Tibial nerve (tissue), 4 donors: ENCODE measurements at regions not wholly inside any gene's neighbourhood (a gene's known extent, or its start where the extent isn't known, plus 50 kb on each side); places are given as distances from the start of the nearest gene placed in this dataset.

Source experiments
- DNase-seq, 2 donors: peaks; one replicate each; pipeline ENCODE4 v3.0.0-alpha.2; 2019; ENCODE audit warnings: low spot score in 2 of 2
- H3K27ac ChIP-seq, 4 donors: fragments of 200-600 bp; sonication (generic) in 3 of 4; one replicate each; pipeline ENCODE4 v1.5.1; 2017 to 2019; ENCODE audit warnings: mild to moderate bottlenecking in 1 of 4
- H3K27me3 ChIP-seq, 2 donors: fragments of 200-600 bp; sonication (generic) in 1 of 2; one replicate each; pipeline versions ENCODE4 v1.5.1 to v1.6.0; 2017 to 2019
- H3K36me3 ChIP-seq, 3 donors: fragments of 200-600 bp; sonication (generic); one replicate each; pipeline ENCODE4 v1.5.1; 2018 to 2019
- H3K4me1 ChIP-seq, 4 donors: fragments of 200-600 bp; sonication (generic) in 3 of 4; one replicate each; pipeline ENCODE4 v1.5.1; 2017 to 2019
- H3K4me3 ChIP-seq, 4 donors: fragments of 200-600 bp; sonication (generic) in 3 of 4; one replicate each; pipeline ENCODE4 v1.5.1; 2017 to 2019; ENCODE audit warnings: mild to moderate bottlenecking in 1 of 4, moderate library complexity in 1 of 4
- H3K9me3 ChIP-seq, 4 donors: fragments of 200-600 bp; sonication (generic) in 3 of 4; one replicate each; pipeline ENCODE4 v1.5.1; 2017 to 2019
- EP300 ChIP-seq, 2 donors: sonication (generic); formaldehyde crosslinking; IDR thresholded peaks; one replicate each; pipeline ENCODE4 v1.6.1; 2017; ENCODE audit warnings: antibody characterized with exemption in 2 of 2, mild to moderate bottlenecking in 1 of 2
- POLR2A ChIP-seq, 2 donors: fragments of 450-650 bp; IDR thresholded peaks; one replicate each; pipeline ENCODE4 v1.6.1; 2017; ENCODE audit warnings: antibody characterized with exemption in 2 of 2, mild to moderate bottlenecking in 2 of 2, moderate library complexity in 2 of 2
- WGBS, 2 donors: methylation state at CpG; one replicate each; pipeline ENCODE4 v1.1.5; 2018; 5-methylcytosine and 5-hydroxymethylcytosine counted together
- TF ChIP-seq, protein P1 (sequence below), 5 experiments: fragments of 200-600 bp in 3 of 5; fragments of 450-650 bp in 2 of 5; sonication (generic) in 3 of 5; IDR thresholded peaks; one replicate each; pipeline ENCODE4 v1.5.1; 2016 to 2019; ENCODE audit warnings: antibody characterized with exemption in 5 of 5, mild to moderate bottlenecking in 3 of 5, moderate library complexity in 2 of 5

DNA sequence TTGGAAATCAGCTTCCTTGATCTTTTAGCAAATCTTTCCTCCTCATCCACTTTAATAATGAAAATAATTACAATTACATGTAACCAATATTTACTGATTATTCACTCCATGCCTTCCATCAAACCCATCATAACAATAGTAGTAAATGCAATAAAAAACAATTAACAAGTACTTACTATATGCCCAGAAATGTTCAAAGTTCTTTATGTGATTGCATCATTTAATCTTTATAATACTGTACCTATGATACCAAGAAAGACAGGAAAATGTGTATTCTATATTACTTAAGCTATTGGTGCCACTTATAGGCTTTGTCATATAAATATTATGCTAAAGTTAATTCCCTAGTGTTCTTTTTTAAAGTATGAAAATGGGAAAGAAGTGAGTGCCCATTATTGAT lies 210.2 kb upstream of the PKDCC start:
- DNase-seq: no peak
- no peaks in the 10 kb centered on the region for H3K36me3 ChIP-seq
- no peaks in the 10 kb centered on the region for H3K9me3 ChIP-seq
- peaks cover 0 to 5% of the 10 kb centered on the region in 2 donors for H3K27me3 ChIP-seq
- TF ChIP-seq POLR2A (IDR thresholded peaks at IDR 0.05) (no peak), EP300 (IDR thresholded peaks at IDR 0.05) (no peak)
- TF ChIP-seq, protein P1, sequence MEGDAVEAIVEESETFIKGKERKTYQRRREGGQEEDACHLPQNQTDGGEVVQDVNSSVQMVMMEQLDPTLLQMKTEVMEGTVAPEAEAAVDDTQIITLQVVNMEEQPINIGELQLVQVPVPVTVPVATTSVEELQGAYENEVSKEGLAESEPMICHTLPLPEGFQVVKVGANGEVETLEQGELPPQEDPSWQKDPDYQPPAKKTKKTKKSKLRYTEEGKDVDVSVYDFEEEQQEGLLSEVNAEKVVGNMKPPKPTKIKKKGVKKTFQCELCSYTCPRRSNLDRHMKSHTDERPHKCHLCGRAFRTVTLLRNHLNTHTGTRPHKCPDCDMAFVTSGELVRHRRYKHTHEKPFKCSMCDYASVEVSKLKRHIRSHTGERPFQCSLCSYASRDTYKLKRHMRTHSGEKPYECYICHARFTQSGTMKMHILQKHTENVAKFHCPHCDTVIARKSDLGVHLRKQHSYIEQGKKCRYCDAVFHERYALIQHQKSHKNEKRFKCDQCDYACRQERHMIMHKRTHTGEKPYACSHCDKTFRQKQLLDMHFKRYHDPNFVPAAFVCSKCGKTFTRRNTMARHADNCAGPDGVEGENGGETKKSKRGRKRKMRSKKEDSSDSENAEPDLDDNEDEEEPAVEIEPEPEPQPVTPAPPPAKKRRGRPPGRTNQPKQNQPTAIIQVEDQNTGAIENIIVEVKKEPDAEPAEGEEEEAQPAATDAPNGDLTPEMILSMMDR (IDR thresholded peaks at IDR 0.05): no peak
- H3K27ac ChIP-seq: no peak overlapping the region
- H3K4me3 ChIP-seq: no peak overlapping the region
- peaks cover 0 to 15% (median 7%) of the 10 kb centered on the region in 4 donors for H3K4me1 ChIP-seq

DNA sequence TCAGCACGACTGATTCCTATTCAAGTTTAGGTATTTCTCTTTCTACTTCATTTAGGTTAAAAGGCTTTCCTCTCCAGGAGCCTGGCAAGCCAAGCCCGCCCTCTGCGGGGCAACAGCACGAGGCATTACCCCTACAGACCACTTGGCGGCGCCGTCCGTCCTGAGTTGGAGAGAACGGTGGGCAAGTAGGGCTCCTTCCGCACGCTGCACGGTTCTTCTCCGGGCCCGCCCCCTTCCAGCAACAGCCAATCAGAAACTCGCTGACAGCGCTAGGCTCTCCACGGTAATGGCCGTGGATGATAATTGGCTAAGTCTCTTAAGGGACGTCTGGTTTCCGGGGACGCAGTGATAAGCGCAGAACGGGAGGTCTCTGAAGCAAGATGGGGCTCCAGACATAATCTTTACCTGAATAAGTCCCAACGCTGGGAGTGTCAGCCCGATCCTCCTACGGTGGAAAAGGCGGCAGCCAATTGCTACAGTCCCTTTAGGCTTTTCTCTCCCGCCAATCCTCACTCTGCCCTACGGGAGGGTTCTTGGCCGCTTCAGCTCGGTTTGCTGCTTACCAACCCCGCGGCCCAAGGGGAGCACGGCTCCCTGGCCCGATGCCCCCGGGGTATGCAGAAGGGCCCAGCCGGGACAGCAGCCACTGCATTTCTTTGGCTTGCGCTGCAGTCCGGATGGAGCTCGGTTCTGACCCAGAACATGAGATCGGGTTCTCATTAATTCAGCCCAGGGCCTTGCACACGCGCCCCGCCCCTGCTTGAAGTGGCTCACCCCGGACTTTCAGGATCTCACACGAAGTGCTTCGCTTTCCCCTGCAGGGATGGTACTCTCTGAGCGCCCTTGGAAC lies 206.9 kb upstream of the PKDCC start:
- Histone ChIP-seq H3K9me3 (no peaks in the 10 kb centered on the region), H3K27me3 (peaks cover 0 to 6% of the 10 kb centered on the region in 2 donors), H3K4me3 (peak overlapping the region; percentile 46 to 82 (median 66)), H3K27ac (peak overlapping the region; percentile 48 to 90 (median 86)), H3K4me1 (peaks cover 0 to 15% (median 7%) of the 10 kb centered on the region in 4 donors), H3K36me3 (no peaks in the 10 kb centered on the region)
- WGBS, 2 donors: 1 to 2% methylated on average over 45 to 48 of the region's 48 CpGs
- peak; percentile 91 to 95 for DNase-seq
- peak; percentile 31 to 80 for TF ChIP-seq EP300 (IDR thresholded peaks at IDR 0.05)
- TF ChIP-seq, protein P1 (IDR thresholded peaks at IDR 0.05): peak; percentile 94 to 99 (median 98)
- peak; percentile 12 to 75 for TF ChIP-seq POLR2A (IDR thresholded peaks at IDR 0.05)

DNA sequence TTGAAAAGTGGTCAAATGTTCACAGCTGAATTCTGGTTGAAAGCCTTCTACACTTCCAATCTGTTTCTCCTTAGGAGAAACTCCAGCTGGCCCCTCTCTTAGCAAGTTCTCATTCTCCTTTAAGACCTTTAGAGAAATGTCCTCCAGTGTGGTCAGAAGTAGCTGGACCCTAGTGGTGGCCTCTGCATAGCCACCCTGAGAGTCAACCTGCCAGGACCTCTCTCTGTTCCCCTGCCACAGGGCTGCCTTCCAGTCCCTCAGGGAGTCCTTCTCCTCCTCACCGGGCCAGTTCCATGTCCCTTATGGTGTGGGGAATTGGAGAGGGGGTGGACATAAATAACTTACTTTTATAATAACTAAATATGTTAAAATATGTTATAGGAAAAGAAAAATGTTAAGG lies 200.9 kb upstream of the PKDCC start:
- no peak overlapping the region for H3K4me3 ChIP-seq
- DNase-seq: no peak
- H3K4me1 ChIP-seq: peaks cover 0 to 2% (median under 1%) of the 10 kb centered on the region in 4 donors
- peaks cover 0 to 5% of the 10 kb centered on the region in 2 donors for H3K27me3 ChIP-seq
- H3K27ac ChIP-seq: no peak overlapping the region
- no peaks in the 10 kb centered on the region for H3K9me3 ChIP-seq
- WGBS, 2 donors: 41 to 84% methylated on average over 1 of the region's 1 CpG
- H3K36me3 ChIP-seq: no peaks in the 10 kb centered on the region
- no peak for TF ChIP-seq POLR2A (IDR thresholded peaks at IDR 0.05)
- TF ChIP-seq EP300 (IDR thresholded peaks at IDR 0.05): no peak
- TF ChIP-seq, protein P1 (IDR thresholded peaks at IDR 0.05): no peak

DNA sequence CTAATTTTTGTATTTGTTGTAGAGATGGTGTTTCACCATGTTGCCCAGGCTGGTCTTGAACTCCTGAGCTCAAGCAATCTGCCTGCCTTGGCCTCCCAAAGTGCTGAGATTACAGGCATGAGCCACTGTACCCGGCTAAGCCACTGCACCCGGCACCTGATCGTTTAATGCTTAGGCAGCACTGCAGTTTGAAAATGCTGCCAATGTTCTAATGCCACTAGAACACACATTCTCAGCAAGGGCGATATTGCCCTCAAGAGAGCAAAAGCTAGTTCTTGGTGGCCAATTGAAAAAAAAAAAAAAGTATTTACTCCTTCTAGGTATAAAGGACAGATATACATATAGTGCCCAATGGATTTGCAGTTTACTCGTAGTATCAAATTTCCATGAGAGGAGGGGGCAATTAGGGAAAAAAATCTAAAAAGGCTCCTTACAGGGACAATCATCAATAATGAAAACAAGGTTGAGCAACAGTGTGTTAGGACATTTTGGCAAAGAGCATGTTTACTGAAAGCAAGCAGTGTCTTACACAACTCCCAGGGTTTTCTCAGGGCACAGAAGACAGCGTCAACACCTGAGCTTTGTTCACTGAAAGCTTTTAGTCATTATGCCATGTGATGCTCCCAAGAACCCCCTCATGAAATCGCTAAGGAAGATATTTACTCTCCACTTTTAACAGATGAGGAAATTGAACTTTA lies 199.9 kb upstream of the PKDCC start:
- no peak overlapping the region for H3K4me3 ChIP-seq
- no peaks in the 10 kb centered on the region for H3K36me3 ChIP-seq
- no peaks in the 10 kb centered on the region for H3K4me1 ChIP-seq
- DNase-seq: peak in 1 of 2 donors; percentile 58
- 73 to 77% methylated on average over 7 of the region's 7 CpGs for WGBS, 2 donors
- H3K27me3 ChIP-seq: peaks cover 0 to 5% of the 10 kb centered on the region in 2 donors
- no peak for TF ChIP-seq POLR2A (IDR thresholded peaks at IDR 0.05)
- peak; percentile 44 to 86 for TF ChIP-seq EP300 (IDR thresholded peaks at IDR 0.05)
- TF ChIP-seq, protein P1 (IDR thresholded peaks at IDR 0.05): no peak
- no peak overlapping the region for H3K27ac ChIP-seq
- no peaks in the 10 kb centered on the region for H3K9me3 ChIP-seq

DNA sequence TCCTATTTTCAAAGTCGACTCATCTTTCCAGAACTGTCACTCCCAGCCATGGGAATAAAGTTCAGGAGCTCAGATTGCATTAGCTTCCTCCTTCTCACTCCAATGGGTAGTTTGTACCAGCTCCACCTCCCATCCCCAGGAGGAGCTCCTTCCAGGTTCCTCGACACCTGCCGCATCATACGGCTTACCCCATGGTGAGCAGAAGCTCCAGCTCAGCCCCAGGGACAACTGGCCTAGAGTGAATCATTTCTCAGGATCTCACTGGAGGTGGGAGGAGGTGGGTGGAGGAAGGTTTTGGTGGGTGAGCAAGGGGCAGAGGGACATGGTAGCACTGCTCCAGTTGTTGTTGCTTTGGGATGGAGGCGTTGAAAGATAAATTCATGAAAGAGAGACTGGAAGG lies 196.3 kb upstream of the PKDCC start:
- no peak overlapping the region for H3K27ac ChIP-seq
- H3K27me3 ChIP-seq: no peaks in the 10 kb centered on the region
- no peak for DNase-seq
- H3K36me3 ChIP-seq: no peaks in the 10 kb centered on the region
- TF ChIP-seq, protein P1 (IDR thresholded peaks at IDR 0.05): no peak
- no peak for TF ChIP-seq EP300 (IDR thresholded peaks at IDR 0.05)
- no peak for TF ChIP-seq POLR2A (IDR thresholded peaks at IDR 0.05)
- H3K4me3 ChIP-seq: no peak overlapping the region
- H3K9me3 ChIP-seq: no peaks in the 10 kb centered on the region
- WGBS, 2 donors: 84 to 87% methylated on average over 5 of the region's 5 CpGs
- peaks cover 0 to 3% (median 0%) of the 10 kb centered on the region in 4 donors for H3K4me1 ChIP-seq
